ENCODE measurements at regions not wholly inside any gene's neighbourhood (a gene's known extent, or its start where the extent isn't known, plus 50 kb on each side); places are given as distances from the start of the nearest gene placed in this dataset.
A peak's percentile ranks its signal among the peaks of the same experiment; 100 is the strongest.

DNA sequence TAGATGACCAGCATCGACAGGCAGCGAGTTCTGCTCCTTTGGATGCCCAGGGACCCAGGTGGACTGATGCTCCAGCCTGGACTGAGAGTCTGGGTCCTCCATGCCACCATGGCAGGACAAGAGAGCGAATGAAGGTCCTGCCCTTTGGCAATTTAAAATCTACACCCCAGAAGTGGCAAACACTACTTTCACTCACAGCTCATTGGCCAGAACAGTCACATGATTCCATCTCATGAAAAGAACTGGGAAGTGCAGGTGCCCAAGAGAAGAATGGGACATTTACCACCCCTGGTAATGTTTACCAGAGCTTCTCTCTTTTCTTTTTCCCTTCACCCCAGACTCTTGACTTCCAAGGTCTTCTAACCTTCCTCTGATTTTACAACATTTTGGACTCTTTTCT, 87.8 kb upstream of the SLCO3A1 start:
- DNase-seq: no peak

GRCh38 chr15:91769476-91769875, 84.0 kb upstream of the SLCO3A1 start:
- no peak for DNase-seq

DNA sequence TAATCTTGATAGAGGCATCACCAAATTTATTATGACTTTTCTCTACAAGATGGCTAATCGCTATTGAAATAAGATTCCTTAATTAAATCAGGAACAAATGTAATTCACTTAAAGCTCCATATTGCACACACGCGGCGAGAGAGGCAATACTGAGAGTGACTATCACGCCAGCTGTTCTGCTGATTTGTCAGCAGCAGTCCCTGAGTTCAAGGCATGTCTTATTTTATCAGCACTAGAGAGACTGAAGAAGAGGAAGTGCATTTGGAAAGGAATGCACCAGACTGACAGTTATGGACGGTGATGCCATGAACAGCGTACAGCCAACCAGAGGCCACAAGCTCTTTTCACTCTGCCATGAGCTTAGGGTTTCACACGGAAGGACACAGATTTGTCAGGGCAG, 83.6 kb upstream of the SLCO3A1 start:
- peak; percentile 23 for DNase-seq

GRCh38 chr15:91776104-91776503, 77.4 kb upstream of the SLCO3A1 start:
- no peak for DNase-seq

- no peak for DNase-seq
Measured at GRCh38 chr15:91779960-91780359, 73.5 kb upstream of the SLCO3A1 start.

DNA sequence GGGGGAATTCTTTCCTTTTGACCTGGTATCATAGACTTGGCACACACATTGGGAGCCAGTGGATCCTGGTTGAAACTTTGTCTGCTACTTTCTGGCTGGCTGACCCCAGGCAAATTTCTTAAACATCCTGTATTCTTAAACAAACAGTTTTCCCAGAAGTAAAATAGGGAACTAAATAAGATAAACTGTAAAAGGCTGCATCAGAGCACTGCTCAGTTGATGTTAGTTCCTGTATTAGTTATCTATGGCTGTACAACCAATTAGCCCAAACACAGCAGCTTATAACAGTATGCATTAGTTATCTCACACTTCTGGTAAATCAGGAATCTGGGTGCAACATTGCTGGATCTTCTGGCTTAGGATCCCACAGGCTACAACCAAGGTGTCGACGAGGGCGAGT, 73.1 kb upstream of the SLCO3A1 start:
- no peak for DNase-seq

GRCh38 chr15:91782221-91782620, 71.3 kb upstream of the SLCO3A1 start:
- peak; percentile 27 for DNase-seq

DNA sequence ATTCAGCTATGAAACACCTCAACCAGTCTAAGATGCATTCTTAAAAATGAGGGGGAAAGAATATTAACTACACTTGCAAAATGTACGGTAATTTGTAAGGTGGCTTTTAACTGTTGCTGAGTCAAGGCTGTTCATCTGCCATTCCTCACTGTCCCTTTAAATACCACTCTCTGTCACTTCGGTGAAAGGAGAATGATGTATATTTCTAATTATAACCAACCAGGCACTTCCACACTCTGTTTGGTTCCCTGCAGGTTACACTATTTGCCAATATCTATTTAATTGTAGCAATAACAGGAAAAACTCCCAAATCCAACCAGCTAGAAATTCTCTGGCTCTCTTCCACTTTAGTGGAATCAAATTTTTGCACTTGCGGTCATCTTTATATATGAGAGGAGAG, 70.5 kb upstream of the SLCO3A1 start:
- DNase-seq: no peak

DNA sequence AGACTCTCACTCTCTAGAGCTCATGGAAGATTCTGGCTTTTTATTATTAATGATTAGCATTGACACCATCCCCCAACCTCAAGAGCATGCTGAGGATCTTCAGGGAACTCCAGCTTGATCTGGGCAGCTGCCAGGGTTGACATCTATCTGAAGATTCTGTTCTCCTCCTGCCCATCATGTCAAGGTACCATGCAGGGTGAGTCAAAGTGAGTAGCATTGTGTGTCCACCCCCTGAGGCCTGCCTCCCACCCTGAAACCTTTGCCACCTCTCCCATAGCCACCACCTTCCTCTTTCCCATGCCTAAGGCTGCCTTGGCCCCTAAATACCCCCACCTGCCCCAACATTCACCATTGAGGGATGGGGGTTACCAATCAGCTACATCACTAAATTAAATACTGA, 70.1 kb upstream of the SLCO3A1 start:
- DNase-seq: no peak

- DNase-seq: peak; percentile 7
Measured at GRCh38 chr15:91784973-91785709, 68.4 kb upstream of the SLCO3A1 start.

GRCh38 chr15:91787198-91787597, 66.3 kb upstream of the SLCO3A1 start:
- no peak for DNase-seq

GRCh38 chr15:91789136-91789535, 64.4 kb upstream of the SLCO3A1 start:
- DNase-seq: no peak

DNA sequence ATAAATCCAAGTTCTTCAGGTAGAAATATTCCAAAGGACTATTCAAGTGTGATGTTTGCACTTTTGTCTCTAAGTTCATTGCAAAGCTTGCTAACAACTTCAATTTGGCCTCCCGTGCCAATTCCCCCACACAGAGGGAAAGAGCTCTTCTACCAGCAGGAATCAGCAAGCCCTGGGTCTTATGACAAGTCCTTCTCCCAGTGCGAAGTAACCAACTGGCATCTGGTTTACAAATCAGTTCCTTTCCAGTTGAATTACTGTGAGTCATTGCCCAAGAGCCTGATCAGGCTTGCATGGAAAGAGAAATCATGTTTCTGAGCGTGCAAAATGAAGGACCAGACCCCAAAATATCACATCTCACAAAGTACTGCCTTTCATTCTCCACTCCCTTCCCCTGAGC, 62.7 kb upstream of the SLCO3A1 start:
- no peak for DNase-seq

GRCh38 chr15:91793771-91794170, 59.7 kb upstream of the SLCO3A1 start:
- DNase-seq: no peak

DNA sequence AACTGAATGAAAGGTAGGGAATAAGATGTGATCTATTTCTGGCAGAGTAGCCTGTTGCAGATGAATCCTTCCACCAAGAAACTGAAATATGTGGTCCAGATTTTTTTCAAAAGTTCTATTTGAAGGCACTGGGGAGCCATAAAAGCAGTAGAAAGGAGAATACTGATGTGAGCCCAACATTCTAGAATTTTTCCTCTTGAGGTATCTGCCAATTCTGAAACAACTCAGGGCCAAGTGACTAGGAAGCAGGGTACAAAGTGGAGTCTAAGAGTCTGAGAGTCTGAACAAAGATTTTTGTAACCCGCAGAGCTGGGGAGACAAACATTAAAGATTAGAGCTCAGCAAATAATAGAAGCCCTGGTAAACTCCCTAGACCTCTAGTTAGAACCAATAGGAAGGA, 58.3 kb upstream of the SLCO3A1 start:
- no peak for DNase-seq

DNA sequence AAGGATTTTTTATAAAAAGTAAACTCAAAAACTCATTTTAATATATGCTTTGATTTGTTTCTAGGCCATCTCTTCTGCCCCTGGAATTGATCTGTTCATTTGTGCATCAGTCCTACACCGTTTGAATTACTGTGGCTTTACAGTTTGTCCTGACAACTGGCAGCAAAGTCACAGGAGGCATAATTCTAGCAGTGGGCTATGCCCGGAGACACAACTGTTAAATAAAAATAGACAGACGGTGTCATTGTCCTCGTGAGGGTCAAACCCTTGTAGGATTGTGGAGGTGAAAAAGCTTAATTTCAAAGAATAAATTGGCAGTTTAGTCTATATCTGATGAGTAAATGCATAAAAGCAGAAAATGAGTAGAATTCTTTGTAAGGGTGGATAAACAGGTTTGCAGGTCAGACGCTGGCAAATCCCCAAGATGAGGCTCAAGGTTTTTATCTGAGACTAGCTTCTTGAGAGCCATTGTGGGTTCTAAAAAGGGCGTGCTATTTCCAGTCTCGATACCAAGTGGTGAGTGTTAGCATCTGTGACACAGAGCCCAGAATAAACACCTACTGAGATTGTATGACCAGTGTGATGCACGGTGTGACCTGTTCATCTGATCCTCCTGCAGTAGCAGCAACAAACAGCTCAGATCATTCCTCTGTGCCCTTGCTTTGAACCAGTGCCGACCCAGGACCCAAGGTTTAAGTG, 51.5 kb upstream of the SLCO3A1 start:
- DNase-seq: no peak

DNA sequence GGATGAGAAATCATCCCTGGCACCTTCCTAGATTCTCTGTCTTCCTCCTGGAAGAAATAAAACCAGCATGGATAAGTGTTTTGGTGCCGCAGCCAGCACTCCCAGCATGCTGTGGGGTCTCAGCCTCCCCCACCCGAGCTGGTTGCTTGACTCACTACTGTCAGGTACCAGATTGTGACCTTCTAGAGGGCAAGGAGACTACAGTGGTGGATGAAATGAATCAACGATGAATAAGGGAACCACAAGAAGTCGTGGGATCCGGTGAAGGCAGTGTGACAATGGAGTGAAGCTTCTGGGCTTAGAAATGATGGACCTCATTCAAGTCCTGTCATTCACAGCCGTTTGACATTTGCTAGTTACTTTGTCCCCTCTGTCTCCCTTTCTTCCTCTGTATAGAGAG, 50.2 kb upstream of the SLCO3A1 start:
- DNase-seq: no peak
